HG03439 (cell line): ENCODE measurements at regions not wholly inside any gene's neighbourhood (a gene's known extent, or its start where the extent isn't known, plus 50 kb on each side); places are given as distances from the start of the nearest gene placed in this dataset.

Experiments used
- ATAC-seq: cut with Tn5 transposase; IDR thresholded peaks from one replicate; pipeline ENCODE4 v1.9.1; 2021; ENCODE audit warnings: mild to moderate bottlenecking, moderate library complexity; ENCODE audit not compliant: unreplicated experiment

- no peak for ATAC-seq
These were observed 1023.2 kb downstream of the KCNT2 start for GRCh38 chr1:195584870-195585624.

- ATAC-seq, result no peak
These were observed 1027.3 kb downstream of the KCNT2 start for GRCh38 chr1:195580988-195581387.

- ATAC-seq, result no peak
These were observed 1030.5 kb downstream of the KCNT2 start for GRCh38 chr1:195577748-195578147.

- no peak for ATAC-seq
These were observed 1031.6 kb downstream of the KCNT2 start for GRCh38 chr1:195576641-195577040.

- ATAC-seq, result no peak
These were observed 1033.7 kb downstream of the KCNT2 start for GRCh38 chr1:195574511-195574910.

- ATAC-seq, result no peak
These were observed 1038.3 kb downstream of the KCNT2 start for GRCh38 chr1:195569934-195570333.

GRCh38 chr1:195568389-195568788 lies 1039.9 kb downstream of the KCNT2 start:
- no peak for ATAC-seq

- ATAC-seq, result no peak
These were observed 1046.2 kb downstream of the KCNT2 start for GRCh38 chr1:195562074-195562473.

- ATAC-seq, result no peak
These were observed 1058.0 kb downstream of the KCNT2 start for GRCh38 chr1:195550071-195550862.

GRCh38 chr1:195530961-195531360 lies 1077.3 kb downstream of the KCNT2 start:
- ATAC-seq, result no peak

GRCh38 chr1:195529881-195530280 lies 1078.4 kb downstream of the KCNT2 start:
- ATAC-seq, result no peak

- no peak for ATAC-seq
These were observed 1087.5 kb downstream of the KCNT2 start for GRCh38 chr1:195520757-195521156.

- no peak for ATAC-seq
These were observed 1092.2 kb downstream of the KCNT2 start for GRCh38 chr1:195516036-195516435.

GRCh38 chr1:195511501-195511900 lies 1096.7 kb downstream of the KCNT2 start:
- no peak for ATAC-seq

- ATAC-seq, result no peak
These were observed 1107.1 kb downstream of the KCNT2 start for GRCh38 chr1:195501118-195501517.

GRCh38 chr1:195495720-195496635 lies 1112.3 kb downstream of the KCNT2 start:
- ATAC-seq, result no peak

- ATAC-seq, result no peak
These were observed 1126.1 kb downstream of the KCNT2 start for GRCh38 chr1:195482137-195482536.

- no peak for ATAC-seq
These were observed 1126.9 kb downstream of the KCNT2 start for GRCh38 chr1:195481293-195481692.

GRCh38 chr1:195475568-195475967 lies 1132.7 kb downstream of the KCNT2 start:
- ATAC-seq, result no peak

GRCh38 chr1:195472291-195472690 lies 1135.9 kb downstream of the KCNT2 start:
- no peak for ATAC-seq

- no peak for ATAC-seq
These were observed 1141.6 kb downstream of the KCNT2 start for GRCh38 chr1:195466639-195467038.
